Fibroblast of skin of right biceps (primary cell): ENCODE measurements at regions not wholly inside any gene's neighbourhood (a gene's known extent, or its start where the extent isn't known, plus 50 kb on each side); places are given as distances from the start of the nearest gene placed in this dataset.
"Not testable (repeated sequence)": the region's sequence is repeated elsewhere in the genome, so short reads cannot be mapped to it uniquely, and the experiment has no call there.

Source experiments
- DNase-seq: peaks from one replicate; pipeline ENCODE4 v3.0.0-alpha.2; 2013

GRCh38 chr6:145087034-145087433 is 648.3 kb downstream of the EPM2A start:
- DNase-seq = peak; percentile 44

GRCh38 chr6:145090801-145091585 is 644.3 kb downstream of the EPM2A start:
- no peak for DNase-seq

GRCh38 chr6:145091586-145092142 is 643.7 kb downstream of the EPM2A start:
- no peak for DNase-seq

GRCh38 chr6:145092554-145092953 is 642.8 kb downstream of the EPM2A start:
- no peak for DNase-seq

- no peak for DNase-seq
Measured at GRCh38 chr6:145093226-145093625, 642.1 kb downstream of the EPM2A start.

GRCh38 chr6:145096846-145097245 is 638.5 kb downstream of the EPM2A start:
- no peak for DNase-seq

GRCh38 chr6:145098127-145098526 is 637.2 kb downstream of the EPM2A start:
- DNase-seq = not testable (repeated sequence)

GRCh38 chr6:145099713-145100112 is 635.6 kb downstream of the EPM2A start:
- DNase-seq = no peak

GRCh38 chr6:145110109-145110508 is 625.2 kb downstream of the EPM2A start:
- no peak for DNase-seq

- not testable (repeated sequence) for DNase-seq
Measured at GRCh38 chr6:145111407-145111806, 623.9 kb downstream of the EPM2A start.

- peak; percentile 14 for DNase-seq
Measured at GRCh38 chr6:145112711-145113148, 622.6 kb downstream of the EPM2A start.

GRCh38 chr6:145115638-145116037 is 619.7 kb downstream of the EPM2A start:
- no peak for DNase-seq

- DNase-seq = no peak
Measured at GRCh38 chr6:145116591-145117178, 618.6 kb downstream of the EPM2A start.

- DNase-seq = no peak
Measured at GRCh38 chr6:145118224-145118623, 617.1 kb downstream of the EPM2A start.

GRCh38 chr6:145119081-145119480 is 616.2 kb downstream of the EPM2A start:
- DNase-seq = no peak

- DNase-seq = no peak
Measured at GRCh38 chr6:145132709-145133108, 602.6 kb downstream of the EPM2A start.

- DNase-seq = no peak
Measured at GRCh38 chr6:145135702-145136101, 599.6 kb downstream of the EPM2A start.

- DNase-seq = peak; percentile 29
Measured at GRCh38 chr6:145137425-145137824, 597.9 kb downstream of the EPM2A start.

GRCh38 chr6:145138469-145139139 is 596.7 kb downstream of the EPM2A start:
- DNase-seq = no peak

- peak; percentile 16 for DNase-seq
Measured at GRCh38 chr6:145139140-145139850, 596.0 kb downstream of the EPM2A start.

GRCh38 chr6:145139895-145140294 is 595.4 kb downstream of the EPM2A start:
- no peak for DNase-seq

- no peak for DNase-seq
Measured at GRCh38 chr6:145141572-145141971, 593.7 kb downstream of the EPM2A start.

GRCh38 chr6:145142958-145143357 is 592.4 kb downstream of the EPM2A start:
- no peak for DNase-seq
